Fibroblast of the conjunctiva (primary cell): ENCODE measurements at regions not wholly inside any gene's neighbourhood (a gene's known extent, or its start where the extent isn't known, plus 50 kb on each side); places are given as distances from the start of the nearest gene placed in this dataset.
"Not testable (repeated sequence)": the region's sequence is repeated elsewhere in the genome, so short reads cannot be mapped to it uniquely, and the experiment has no call there.

Experiments
- DNase-seq: peaks from one replicate; pipeline ENCODE4 v3.0.0-alpha.2; 2010; ENCODE audit warnings: low read depth

DNA sequence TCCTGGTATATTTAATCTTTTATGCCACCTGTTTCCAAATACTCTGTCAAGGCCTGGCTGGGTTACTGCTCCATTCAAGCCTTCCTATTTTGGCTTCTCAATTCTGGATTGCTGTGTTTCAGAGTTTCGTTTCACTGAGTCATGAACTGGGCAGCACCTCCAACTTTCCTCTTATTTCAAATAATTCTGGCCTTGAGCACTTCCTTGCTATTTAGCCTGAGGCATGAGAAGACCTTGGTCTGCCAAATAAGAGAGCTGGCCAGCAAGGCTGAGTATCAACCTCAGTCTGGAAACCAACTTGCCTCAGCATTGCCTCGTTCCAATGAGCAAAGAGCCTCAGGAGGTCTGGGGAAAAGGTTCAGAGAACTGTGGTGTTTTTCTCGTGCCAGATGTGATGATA is 66.6 kb downstream of the TNFAIP3 start:
- peak; percentile 95 for DNase-seq

DNA sequence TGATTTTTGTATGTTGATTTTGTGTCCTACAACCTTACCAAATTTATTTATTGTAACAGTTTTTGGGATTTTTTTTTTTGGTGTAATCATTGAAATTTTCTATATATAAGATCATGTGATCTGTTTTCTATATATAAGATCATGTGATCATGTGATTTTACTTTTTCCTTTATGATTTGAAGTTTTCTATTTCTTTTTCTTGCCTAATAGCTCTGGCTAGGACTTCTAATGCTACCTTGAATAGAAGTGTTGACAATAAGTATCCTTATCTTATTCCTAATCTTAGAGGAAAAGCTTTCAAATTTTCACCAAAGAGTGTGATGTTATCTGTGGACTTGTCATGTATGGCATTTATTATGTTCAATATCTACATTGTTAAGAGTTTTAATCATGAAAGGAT is 69.7 kb downstream of the TNFAIP3 start:
- DNase-seq: no peak

DNA sequence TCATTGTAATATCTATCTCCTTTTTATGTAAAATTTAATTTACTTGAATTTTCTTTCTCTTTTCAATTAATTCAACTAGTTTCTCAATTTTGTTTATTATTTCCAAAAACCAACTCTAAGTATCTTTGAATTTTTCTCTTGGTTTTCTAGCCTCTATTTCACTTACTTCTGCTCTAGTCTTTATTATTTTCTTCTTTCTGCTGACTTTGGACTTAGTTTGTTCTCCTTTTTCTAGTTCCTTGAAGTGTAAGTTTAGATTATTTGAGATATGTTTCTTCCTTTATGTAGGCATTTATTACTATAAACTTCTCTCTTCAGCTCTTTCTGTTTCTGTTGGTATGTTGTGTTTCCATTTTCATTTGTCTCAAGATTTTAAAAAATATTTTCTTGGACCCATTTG is 70.8 kb downstream of the TNFAIP3 start:
- no peak for DNase-seq

DNA sequence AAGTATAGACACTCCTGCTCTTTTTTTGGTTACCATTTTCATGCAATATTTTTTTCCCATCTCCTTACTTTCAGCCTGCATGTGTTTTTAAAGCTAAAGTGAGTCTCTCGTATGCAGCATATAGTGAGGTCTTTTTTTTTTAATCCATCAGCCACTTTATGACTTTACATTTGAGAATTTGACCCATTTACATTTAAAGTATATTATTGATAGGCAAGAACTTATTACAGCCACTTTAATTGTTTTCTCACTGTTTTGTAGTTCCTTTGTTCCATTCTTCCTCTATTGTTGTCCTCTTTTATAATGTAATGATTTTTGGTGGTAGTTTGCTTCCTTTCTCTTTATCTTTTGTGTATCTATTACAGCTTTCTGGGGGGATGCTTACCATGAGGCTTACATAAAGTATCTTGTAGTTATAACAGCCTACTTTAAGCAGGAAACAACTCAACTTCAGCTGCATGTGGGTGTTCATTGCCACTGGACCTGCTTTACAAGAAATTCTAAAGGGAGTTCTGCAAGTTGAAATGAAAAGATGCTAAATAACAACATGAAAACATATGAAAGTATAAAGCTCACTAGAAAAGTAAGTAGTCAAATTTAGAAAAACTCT is 71.8 kb downstream of the TNFAIP3 start:
- no peak for DNase-seq

DNA sequence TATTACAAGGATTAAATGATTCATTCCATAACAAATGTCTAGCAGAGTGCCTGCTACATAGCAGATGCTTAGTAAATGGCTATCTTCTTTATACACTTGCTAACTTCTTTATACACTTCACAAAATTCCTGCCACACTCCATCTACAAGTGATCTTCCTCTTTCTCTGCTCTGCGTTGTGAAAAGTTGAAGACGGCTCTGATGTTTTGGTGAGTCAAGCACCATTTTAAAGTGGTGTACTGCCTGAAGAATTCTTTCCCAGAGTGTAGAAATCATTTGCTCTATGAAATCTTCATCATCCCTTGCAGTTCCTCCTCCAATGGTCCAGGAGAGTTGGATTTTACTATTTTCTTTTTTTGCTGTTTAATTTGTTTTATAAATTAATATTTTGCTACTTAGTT is 74.9 kb downstream of the TNFAIP3 start:
- no peak for DNase-seq

DNA sequence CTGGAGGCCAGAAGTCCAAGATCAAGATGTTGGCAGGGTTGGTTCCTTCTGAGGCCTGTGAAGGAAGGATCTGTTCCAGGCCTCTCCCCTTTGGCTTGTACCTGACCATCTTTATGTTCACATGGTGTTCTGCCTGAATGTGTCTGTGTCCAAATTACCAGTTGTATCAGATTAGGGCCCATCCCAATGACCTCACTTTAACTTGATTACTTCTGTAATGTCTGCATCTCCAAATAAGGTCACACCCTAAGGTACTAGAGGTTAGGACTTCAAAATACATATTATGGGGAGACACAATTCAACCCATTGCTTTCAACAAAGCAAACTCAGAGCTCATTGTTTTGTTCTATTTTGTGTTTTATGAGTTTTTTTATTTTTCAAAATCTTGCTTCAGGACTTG is 75.7 kb downstream of the TNFAIP3 start:
- no peak for DNase-seq

DNA sequence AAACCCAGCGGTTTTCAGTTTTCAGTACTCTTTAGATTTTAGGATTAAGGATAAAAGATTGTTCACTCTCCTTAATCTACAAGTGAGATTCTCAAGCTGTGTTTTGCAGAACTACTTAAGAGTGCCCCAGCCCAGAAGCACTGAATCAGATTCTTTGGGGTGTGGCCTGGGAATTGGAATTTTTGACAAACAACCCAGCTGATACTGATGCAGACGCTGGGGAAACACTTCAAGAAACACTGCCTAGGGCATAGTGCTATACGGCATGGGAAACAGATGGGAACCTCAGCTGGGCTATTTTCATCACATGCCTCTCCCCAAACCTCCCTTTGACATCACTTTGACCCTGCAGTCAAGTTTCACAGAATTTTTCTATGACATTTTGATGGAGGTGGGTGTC is 77.3 kb downstream of the TNFAIP3 start:
- DNase-seq: not testable (repeated sequence)

DNA sequence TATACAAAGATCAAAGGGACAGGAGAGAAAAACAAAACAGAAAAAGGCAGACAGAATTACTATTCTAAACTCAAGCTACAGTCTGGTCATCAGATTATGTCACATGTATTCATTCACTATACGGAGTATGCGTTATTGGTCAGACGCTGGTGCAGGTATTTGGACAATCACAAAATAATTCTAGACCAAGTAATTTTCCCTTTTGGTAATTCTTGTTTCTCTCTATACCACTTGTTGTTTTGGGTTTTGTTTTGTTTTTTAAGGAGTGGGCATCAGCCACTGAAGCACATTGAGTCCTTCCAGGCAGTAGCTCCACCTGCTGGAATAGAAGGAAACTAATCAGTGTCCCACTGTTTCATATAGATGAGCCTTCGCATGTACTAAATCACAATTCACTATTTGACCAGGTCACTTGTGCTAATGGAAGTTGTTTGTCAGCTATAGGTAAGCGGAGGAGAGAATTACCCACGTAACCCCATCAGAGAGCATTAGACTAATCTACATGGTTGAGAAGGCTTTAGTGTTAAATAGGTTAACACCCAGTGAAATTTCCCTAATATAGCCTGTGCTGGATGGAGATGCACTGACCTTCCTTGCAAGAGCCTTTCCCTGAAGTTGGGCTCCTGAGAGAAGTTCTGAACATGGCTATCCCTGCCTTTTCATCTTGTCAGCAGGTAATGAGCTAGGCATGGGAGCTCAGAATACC is 77.9 kb downstream of the TNFAIP3 start:
- DNase-seq: peak; percentile 34

DNA sequence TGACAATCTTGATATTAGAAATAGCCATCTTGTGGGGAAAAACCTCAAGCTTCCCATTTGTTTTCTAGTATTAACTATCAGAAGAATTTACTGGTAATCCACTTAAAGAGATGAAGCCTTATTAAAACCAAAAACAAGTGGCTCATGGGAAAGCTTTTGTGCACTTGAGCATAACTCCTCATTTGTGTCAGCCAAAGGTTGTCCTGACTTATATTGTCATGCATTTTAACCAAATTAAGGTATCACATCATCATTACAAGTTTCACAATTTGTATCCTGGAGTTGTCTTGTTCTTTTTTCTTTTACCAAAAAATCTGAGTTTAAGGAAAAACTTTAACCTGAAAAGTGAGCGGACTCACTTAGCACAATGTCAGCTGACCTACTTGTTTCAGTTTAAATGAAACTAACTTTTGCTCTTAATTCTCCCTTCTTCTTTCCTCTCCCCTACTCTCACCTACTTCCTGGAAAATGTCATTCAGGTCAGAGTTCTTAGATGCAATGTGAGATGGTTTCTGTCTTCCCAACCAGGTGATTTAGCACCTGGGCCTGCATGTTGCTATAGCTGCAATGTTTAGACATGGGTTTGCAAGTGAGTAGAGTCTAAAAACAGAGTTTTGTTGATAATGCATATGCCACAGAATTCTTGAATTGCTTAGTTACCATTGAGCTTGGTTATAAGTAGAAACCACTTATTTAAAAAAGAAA is 82.8 kb downstream of the TNFAIP3 start:
- no peak for DNase-seq

DNA sequence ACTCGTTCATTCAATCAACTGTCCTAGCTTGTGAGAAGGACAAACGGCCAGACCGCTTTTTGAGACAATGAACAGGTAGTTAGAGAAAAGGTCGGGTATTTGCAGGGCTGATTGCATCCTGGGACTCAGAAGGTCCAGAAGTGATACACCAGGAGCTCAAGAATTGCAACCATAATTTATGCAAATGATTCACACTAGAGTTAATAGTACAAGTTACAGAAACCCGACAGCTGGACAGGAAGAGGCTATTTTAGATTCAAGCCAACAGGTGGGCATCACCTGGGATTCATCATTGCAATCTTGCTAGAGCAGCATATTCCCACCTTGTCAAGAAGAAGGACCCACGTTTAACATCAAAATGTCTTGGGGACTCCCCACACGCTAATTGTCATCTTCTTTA is 83.5 kb downstream of the TNFAIP3 start:
- no peak for DNase-seq

DNA sequence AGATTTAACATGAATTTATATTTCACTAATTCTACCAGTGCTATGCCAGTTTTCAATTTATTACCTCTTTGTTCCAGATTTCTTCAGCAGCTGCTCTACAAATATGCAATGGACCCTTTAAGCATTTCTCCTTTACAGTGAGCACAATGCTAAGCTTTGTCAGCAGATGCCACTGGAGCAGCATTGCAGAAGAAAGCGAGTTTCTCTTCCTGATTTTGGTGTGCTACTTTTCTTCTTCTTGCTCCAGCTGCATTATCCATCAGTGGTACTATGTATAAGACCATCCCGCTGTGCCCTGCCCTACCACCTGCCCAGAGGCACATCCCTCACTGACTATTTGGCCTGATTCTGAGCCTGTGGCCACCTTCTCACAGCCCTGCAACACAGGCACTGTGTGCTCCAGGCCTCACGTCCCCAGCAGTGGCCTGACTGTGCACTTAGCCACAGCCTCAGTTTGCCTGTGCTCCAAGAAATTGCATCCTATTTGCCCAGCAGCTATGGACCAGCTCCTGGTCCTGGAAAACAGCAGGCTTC is 84.1 kb downstream of the TNFAIP3 start:
- DNase-seq: no peak

DNA sequence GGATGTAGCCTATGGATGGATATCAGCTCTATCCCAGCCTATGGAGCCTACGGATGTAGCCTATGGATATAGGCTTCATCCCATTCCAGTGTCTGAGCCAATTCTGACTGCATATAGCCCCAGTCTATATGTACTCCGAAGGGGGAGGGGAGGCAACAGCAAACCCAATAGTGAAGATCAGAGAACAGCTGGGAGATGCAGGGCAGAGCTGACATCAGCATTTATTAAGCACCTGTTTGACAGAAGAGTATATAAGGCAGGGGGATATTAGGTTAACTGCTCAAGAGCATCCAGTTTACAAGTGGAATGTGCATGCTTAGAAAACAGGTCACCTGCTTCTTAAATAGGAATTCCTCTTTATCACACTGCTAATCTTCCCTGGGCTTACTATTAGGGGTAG is 85.2 kb downstream of the TNFAIP3 start:
- DNase-seq: no peak

DNA sequence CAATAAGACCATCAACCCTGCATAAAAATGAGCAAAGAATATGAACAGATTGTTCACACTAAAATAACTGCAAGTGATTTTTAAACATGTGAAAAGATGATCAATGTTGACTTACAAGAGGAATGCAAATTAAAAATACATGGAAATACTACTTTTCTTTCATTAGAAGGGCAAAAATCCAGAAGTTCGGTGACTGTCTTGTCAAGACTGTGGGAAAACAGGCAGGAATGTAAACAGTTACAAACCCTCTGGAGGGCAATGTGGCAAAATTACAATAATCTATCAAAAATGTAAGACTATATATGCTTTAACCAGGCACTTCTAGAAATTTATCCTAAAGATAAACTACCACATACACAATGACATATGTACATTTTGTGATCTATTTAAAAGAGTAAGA is 86.7 kb downstream of the TNFAIP3 start:
- DNase-seq: no peak

DNA sequence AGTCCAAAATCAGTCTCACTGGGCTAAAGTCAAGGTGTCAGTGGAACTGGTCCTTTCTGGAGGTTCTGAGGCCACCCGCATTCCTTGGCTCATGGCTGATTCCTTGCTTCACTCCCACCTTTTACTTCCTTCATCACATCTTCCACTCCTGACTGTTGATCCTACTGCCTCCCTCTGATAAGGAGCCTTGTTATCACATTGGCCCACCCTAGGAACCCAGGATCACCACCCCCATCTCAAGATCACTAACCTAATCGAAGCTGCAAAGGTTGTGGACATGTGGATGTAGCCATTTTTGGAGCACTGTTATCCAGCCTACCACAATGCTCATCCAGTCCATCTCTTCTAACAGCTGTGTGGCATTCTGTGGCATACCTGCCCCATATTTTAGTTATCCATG is 87.2 kb downstream of the TNFAIP3 start:
- DNase-seq: no peak

DNA sequence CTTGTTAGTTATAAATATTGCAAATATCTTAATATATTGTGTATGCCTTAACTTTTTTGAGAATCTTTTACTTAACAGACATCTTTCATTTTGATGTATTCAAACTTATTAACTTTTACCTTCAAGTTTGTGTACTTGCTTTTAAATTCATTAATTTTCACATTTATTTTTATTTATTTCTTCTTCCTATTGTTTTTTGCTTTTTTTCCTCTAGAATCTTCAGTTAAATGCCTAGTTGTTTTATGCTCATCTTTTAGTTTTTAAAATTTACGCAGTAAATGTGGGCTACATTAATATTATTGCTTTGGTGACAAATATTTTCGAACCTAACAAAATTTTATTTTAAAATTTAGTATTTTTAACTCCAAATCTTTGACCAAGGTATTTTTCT is 89.0 kb downstream of the TNFAIP3 start:
- no peak for DNase-seq

DNA sequence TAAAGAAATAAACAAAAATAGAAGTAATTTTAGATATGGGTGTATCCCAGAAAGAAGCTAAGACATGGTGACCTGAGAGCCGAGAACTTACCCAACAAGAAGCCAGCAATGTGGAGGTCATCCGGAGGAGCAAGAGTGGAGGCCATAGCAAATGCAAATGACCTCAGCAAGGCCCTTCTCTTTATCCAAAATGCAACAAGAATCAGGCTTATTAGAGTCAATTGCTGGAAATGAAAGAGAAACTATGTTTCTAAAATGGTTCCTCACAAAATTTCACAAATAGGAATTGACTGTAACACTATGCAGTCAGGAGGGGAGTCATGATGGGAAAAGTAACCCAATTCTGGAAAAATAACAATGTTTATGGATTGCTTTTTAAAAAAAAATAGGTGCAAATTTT is 90.4 kb downstream of the TNFAIP3 start:
- no peak for DNase-seq

DNA sequence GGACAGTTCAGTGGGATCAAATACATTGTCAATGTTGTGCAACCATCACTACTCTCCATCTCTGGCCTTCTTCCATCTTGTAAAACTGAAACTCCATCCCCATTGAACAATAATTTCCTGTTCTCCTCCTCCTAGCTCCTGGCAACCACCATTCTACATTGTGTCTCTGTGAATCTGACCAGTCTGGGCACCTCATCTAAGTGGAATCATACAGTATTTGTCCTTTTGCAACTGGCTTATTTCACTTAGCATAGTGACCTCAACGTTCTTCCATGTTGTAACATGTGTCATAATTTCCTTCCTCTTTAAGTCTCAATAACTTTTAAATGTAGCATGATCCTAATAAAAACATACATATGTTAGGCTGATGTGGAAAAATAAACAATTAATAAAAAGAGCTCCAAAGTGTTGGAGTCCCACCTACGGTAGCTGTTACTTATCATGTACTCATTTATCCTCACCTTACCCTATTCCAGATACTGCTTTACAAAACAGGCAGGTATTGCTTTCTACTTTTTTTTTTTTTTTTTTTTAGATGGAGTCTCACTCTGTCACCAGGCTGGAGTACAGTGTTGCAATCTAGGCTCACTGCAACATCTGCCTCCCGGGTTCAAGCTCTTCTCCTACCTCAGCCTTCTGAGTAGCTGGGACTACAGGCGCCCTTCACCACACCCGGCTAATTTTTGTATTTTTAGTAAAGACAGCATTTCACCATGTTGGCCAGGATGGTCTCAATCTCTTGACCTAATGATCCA is 91.9 kb downstream of the TNFAIP3 start:
- DNase-seq: no peak

DNA sequence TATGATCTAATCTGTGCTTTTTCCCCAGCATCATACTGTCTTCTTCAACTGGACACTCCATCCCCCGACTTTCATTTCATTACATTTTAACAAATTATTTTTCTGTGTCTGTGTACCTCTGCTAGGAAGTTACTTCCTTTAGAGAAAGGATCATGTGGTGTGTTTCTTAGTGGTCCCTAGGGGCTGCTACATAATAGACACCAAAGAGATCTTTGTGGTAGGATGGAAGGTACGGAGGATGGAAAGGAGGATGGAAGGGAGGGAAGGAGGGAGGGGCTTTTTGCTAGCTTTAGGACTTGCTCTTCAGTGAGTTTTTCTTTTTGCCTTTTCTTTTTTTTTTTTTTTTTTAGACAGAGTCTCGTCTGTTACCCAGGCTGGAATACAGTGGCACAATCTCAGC is 95.7 kb downstream of the TNFAIP3 start:
- DNase-seq: no peak

DNA sequence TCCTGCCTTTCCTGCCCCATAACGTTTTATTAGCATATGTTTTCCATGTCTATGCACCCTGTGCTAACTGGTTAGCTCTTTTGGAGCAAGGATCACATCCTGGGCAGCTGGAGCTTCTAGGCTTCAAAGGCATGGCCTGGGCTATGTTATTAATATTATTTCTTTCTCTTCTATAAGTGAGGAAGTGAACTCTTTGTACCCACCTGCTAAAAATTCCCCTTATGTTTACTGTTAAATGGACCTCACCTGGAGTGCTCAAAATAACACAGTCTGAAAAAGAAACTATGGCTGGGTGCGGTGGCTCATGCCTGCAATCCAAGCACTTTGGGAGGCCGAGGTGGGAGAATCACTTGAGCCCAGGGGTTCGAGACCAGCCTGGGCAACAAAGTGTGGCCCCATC is 97.8 kb downstream of the TNFAIP3 start:
- DNase-seq: no peak

DNA sequence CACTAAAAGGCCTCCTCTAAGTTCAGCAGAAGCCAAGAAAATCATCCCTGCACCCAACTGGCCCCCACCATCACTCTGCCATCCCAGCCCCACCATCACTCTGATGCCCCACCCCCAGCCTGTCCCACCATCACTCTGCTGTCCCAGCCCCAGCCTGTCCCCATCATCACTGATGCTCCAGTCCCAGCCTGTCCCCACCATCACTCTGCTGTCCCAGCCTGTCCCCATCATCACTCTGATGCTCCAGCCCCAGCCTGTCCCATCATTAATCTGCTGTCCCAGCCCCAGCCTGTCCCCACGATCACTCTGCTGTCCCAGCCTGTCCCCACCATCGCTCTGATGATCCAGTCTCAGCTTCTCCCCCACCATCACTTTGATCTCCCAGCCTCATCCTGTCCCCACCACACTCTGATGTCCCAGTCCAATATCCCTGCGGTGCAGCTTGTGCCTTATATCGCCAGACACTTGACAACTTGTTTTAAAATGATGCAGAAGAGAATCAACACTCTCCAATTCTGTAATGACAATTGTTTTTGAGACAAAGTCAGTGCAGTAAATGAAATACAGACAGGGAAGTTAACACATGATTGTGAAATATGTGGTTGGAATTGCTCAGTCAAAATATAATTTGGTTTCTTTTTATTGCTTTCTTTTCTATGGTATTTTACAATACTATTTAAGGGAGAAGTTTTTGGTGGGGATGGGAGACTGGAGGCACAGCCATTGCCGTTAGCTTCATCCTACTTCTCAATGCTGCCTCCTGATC is 100.8 kb downstream of the TNFAIP3 start:
- no peak for DNase-seq

DNA sequence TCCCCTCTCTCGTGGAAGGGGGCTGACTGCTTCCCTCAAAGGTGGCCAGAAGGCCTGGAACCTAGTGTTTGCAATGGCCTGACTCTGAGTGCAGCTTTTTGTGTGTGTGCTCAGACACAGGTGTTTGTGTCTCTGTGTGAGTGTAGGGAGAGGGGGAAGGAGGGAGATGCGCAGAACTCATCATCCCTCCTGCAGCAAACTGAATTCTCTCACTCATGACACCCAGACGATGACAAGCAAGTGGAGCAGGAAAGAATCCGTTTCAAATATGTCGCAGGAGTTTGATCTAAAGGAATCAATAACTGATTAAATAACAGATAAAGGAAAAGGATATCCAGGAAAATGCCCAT is 101.4 kb downstream of the TNFAIP3 start:
- no peak for DNase-seq

DNA sequence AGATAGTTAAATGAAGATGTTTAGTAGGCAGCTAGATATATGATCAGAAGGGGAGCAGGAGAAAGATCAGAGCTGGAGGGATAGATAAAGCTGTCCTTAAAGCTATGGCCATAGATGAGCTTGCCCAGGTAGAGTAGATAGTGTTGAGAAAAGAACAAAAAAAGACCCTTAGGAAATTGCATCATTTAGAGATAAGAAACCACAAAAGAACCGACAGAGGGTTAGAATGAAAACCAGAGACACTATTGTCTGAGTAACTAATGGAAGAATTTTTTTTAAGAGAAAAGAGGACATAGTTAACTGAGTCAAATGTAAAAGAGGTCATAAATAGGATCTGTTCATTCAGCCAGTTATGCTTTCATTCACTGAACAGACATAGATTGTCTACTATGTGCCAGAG is 101.8 kb downstream of the TNFAIP3 start:
- no peak for DNase-seq
